HCT116 (cell line): ENCODE measurements at regions not wholly inside any gene's neighbourhood (a gene's known extent, or its start where the extent isn't known, plus 50 kb on each side); places are given as distances from the start of the nearest gene placed in this dataset.

ENCODE experiments used
- ATAC-seq: fragments of 200-7000 bp; cut with Tn5 transposase; 2 replicates; pipeline ENCODE4 v1.9.1; 2020; ENCODE audit warnings: mild to moderate bottlenecking, moderate library complexity
- BruUV-seq: library from RNA; stranded (reverse); fragments of 400-500 nt; replicated peaks from 2 replicates; lab custom pipeline; 2021; lab: Mats Ljungman, UMichigan
- CTCF ChIA-PET: fragments of 300-600 bp; sonication (Branson Sonifier 250); formaldehyde crosslinking; loops from one replicate; lab custom pipeline; 2021; ENCODE audit warnings: antibody characterized with exemption; lab: Charles Lee
- POLR2A ChIA-PET: fragments of 300-600, 350-600 bp; sonication (Branson Sonifier 250); formaldehyde crosslinking; loops from one replicate; lab custom pipeline; 2021; ENCODE audit warnings: antibody characterized with exemption; lab: Charles Lee
- RAD21 ChIA-PET, 2 experiments: fragments of 300-600 bp; sonication (Branson Sonifier 250); formaldehyde crosslinking; loops; one replicate each; lab custom pipeline; 2023; ENCODE audit warnings: low total read pairs in 2 of 2; ENCODE audit not compliant: uncharacterized antibody in 2 of 2, unreplicated experiment in 2 of 2, low non-redundant PET in 1 of 2; lab: Charles Lee
- DNase-seq: peaks from one replicate; pipeline ENCODE4 v3.0.0-alpha.2; 2010; ENCODE audit warnings: low read depth, low spot score
- H2AFZ ChIP-seq: fragments of 200-600 bp; shearing (Covaris generic), sonication (generic); 2 replicates; pipeline ENCODE4 v1.6.1; 2017; ENCODE audit warnings: low read depth, mixed run types, mixed read lengths, antibody characterized with exemption, low read length; ENCODE audit not compliant: poor library complexity, severe bottlenecking
- H3K27ac ChIP-seq: 2 replicates; pipeline ENCODE4 v1.5.1; 2012; ENCODE audit warnings: low read depth, low read length
- H3K27me3 ChIP-seq: fragments of 200-600 bp; sonication (generic); 2 replicates; pipeline ENCODE4 v1.6.1; 2016; ENCODE audit warnings: mixed run types, low read length, mixed read lengths; ENCODE audit not compliant: insufficient read depth
- H3K36me3 ChIP-seq, 2 experiments: fragments of 200-500 bp in 1 of 2; fragments of 200-600 bp in 1 of 2; sonication (Bioruptor generic) in 1 of 2; sonication (generic) in 1 of 2; 2 replicates each; pipeline versions ENCODE4 v1.5.1 to v1.6.1; 2014 to 2016; ENCODE audit warnings: low read length in 2 of 2, inconsistent platforms in 1 of 2, mixed read lengths in 1 of 2, mixed run types in 1 of 2; ENCODE audit not compliant: insufficient read depth in 2 of 2, control insufficient read depth in 1 of 2
- H3K4me1 ChIP-seq, 2 experiments: fragments of 200-600 bp in 1 of 2; sonication (generic) in 1 of 2; 2 replicates each; pipeline versions ENCODE4 v1.5.1 to v1.6.1; 2012 to 2017; ENCODE audit warnings: low read length in 2 of 2, inconsistent platforms in 1 of 2, mild to moderate bottlenecking in 1 of 2, mixed read lengths in 1 of 2, mixed run types in 1 of 2, moderate library complexity in 1 of 2; ENCODE audit not compliant: insufficient read depth in 2 of 2, control insufficient read depth in 1 of 2
- H3K4me2 ChIP-seq: fragments of 200-600 bp; sonication (generic); 2 replicates; pipeline ENCODE4 v1.6.1; 2017; ENCODE audit warnings: mixed run types, low read length, mixed read lengths
- H3K4me3 ChIP-seq, 2 experiments: fragments of 200-600 bp in 1 of 2; sonication (generic) in 1 of 2; replicated peaks in 1 of 2; 2 replicates each; pipeline ENCODE4 v1.5.1; 2011 to 2016; ENCODE audit warnings: low read length in 2 of 2, control low read depth in 1 of 2, low read depth in 1 of 2, mild to moderate bottlenecking in 1 of 2, mixed read lengths in 1 of 2, mixed run types in 1 of 2
- H3K79me2 ChIP-seq: fragments of 200-600 bp; sonication (generic); 2 replicates; pipeline ENCODE4 v1.6.1; 2017; ENCODE audit warnings: mild to moderate bottlenecking, mixed run types, low read length, moderate library complexity, mixed read lengths; ENCODE audit not compliant: insufficient read depth
- H3K9ac ChIP-seq: fragments of 200-600 bp; sonication (generic); 2 replicates; pipeline ENCODE4 v1.6.1; 2016; ENCODE audit warnings: low read length, mixed read lengths
- H3K9me2 ChIP-seq: fragments of 200-600 bp; sonication (generic), shearing (Covaris generic); 2 replicates; pipeline ENCODE4 v1.6.1; 2017; ENCODE audit warnings: mixed run types, mild to moderate bottlenecking, moderate library complexity; ENCODE audit not compliant: insufficient read depth
- H3K9me3 ChIP-seq, 2 experiments: fragments of 200-500 bp in 1 of 2; fragments of 200-600 bp in 1 of 2; sonication (Bioruptor generic) in 1 of 2; sonication (generic) in 1 of 2; 2 replicates each; pipeline ENCODE4 v1.6.1; 2014 to 2017; ENCODE audit warnings: low read length in 2 of 2, mixed read lengths in 2 of 2, inconsistent platforms in 1 of 2, low read depth in 1 of 2, mild to moderate bottlenecking in 1 of 2, mixed run types in 1 of 2, moderate library complexity in 1 of 2; ENCODE audit not compliant: control insufficient read depth in 1 of 2, insufficient read depth in 1 of 2
- H4K20me1 ChIP-seq: fragments of 200-600 bp; sonication (generic), shearing (Covaris generic); 2 replicates; pipeline ENCODE4 v1.6.1; 2017; ENCODE audit warnings: mixed run types, mild to moderate bottlenecking, moderate library complexity; ENCODE audit not compliant: insufficient read depth
- CBX3 ChIP-seq: IDR thresholded peaks from 2 replicates; pipeline ENCODE4 v1.6.1; 2012; ENCODE audit warnings: low read depth
- CEBPB ChIP-seq: IDR thresholded peaks from 2 replicates; pipeline ENCODE4 v1.6.1; 2012; ENCODE audit warnings: low read depth
- CTCF ChIP-seq, 3 experiments: fragments of 200-600 bp in 1 of 3; sonication (generic) in 1 of 3; IDR thresholded peaks in 2 of 3; conservative IDR thresholded peaks in 1 of 3; 2 replicates each; pipeline ENCODE4 v1.5.1; 2012 to 2017; ENCODE audit warnings: low read depth in 2 of 3, low read length in 2 of 3, antibody characterized with exemption in 1 of 3, borderline replicate concordance in 1 of 3, control low read depth in 1 of 3, mild to moderate bottlenecking in 1 of 3, mixed read lengths in 1 of 3, mixed run types in 1 of 3, moderate library complexity in 1 of 3; ENCODE audit not compliant: insufficient read depth in 1 of 3
- EGR1 ChIP-seq: IDR thresholded peaks from 2 replicates; pipeline ENCODE4 v1.6.1; 2012; ENCODE audit warnings: low read depth
- ELF1 ChIP-seq: IDR thresholded peaks from 2 replicates; pipeline ENCODE4 v1.6.1; 2012; ENCODE audit warnings: low read depth, borderline replicate concordance
- EZH2 ChIP-seq: fragments of 200-600 bp; sonication (generic); IDR thresholded peaks from 2 replicates; pipeline ENCODE4 v1.6.1; 2017; ENCODE audit warnings: antibody characterized with exemption, mixed run types
- EZH2phosphoT487 ChIP-seq: fragments of 200-600 bp; IDR thresholded peaks from 2 replicates; pipeline ENCODE4 v1.6.1; 2018; ENCODE audit warnings: antibody characterized with exemption, borderline replicate concordance
- FOSL1 ChIP-seq: IDR thresholded peaks from 2 replicates; pipeline ENCODE4 v1.6.1; 2012; ENCODE audit warnings: low read depth
- JUND ChIP-seq: IDR thresholded peaks from 2 replicates; pipeline ENCODE4 v1.6.1; 2012
- POLR2A ChIP-seq: IDR thresholded peaks from 2 replicates; pipeline ENCODE4 v1.7.0; 2011; ENCODE audit warnings: borderline replicate concordance; ENCODE audit not compliant: insufficient read depth, insufficient read length; ENCODE audit errors: extremely low read depth
- REST ChIP-seq: IDR thresholded peaks from 2 replicates; pipeline ENCODE4 v1.6.1; 2012; ENCODE audit warnings: low read depth
- SIN3A ChIP-seq: IDR thresholded peaks from 2 replicates; pipeline ENCODE4 v1.6.1; 2012; ENCODE audit warnings: low read depth
- SRF ChIP-seq: IDR thresholded peaks from 2 replicates; pipeline ENCODE4 v1.6.1; 2012; ENCODE audit warnings: low read depth
- TCF7L2 ChIP-seq: IDR thresholded peaks from 2 replicates; pipeline ENCODE4 v1.7.0; 2011; ENCODE audit warnings: borderline replicate concordance, inconsistent platforms; ENCODE audit not compliant: insufficient read depth, insufficient read length; ENCODE audit errors: extremely low read depth
- ZBTB33 ChIP-seq: IDR thresholded peaks from 2 replicates; pipeline ENCODE4 v1.6.1; 2011; ENCODE audit warnings: mild to moderate bottlenecking, low read length, moderate library complexity; ENCODE audit not compliant: insufficient replicate concordance; ENCODE audit errors: extremely low read depth
- ZNF274 ChIP-seq: fragments of 200-500 bp; sonication (Bioruptor generic); IDR thresholded peaks from 2 replicates; pipeline ENCODE4 v1.6.1; 2014; ENCODE audit warnings: mild to moderate bottlenecking, low read depth, low read length, inconsistent platforms
- intact Hi-C: fragments of 100-400 bp; cut with micrococcal nuclease; formaldehyde crosslinking; loops from 2 replicates; pipeline ENCODE4 v1.10.0; 2022

- TF ChIP-seq POLR2A (no peak), SIN3A (no peak), ELF1 (no peak)
Observed at GRCh38 chr16:11407047-11407982, 62.1 kb downstream of the RMI2 start (continued).

GRCh38 chr16:11408216-11408615, 63.0 kb downstream of the RMI2 start:
- Histone ChIP-seq H3K4me1 (peaks cover 0 to 10% of the 10 kb centered on the region in 2 experiments; a peak in 2 of 4 replicates), H3K36me3 (no peaks in the 10 kb centered on the region), H3K4me3 (no peak overlapping the region), H3K4me2 (no peak overlapping the region), H3K9me3 (no peaks in the 10 kb centered on the region), H3K79me2 (no peaks in the 10 kb centered on the region), H3K9ac (no peak overlapping the region), H4K20me1 (no peaks in the 10 kb centered on the region), H3K27me3 (no peaks in the 10 kb centered on the region), H3K9me2 (no peaks in the 10 kb centered on the region), H3K27ac (no peak overlapping the region), H2AFZ (no peak overlapping the region)
- POLR2A ChIA-PET: interaction anchor here (1.3 kb wide), 1 partner anchor 232 kb away, joined by 3 read pairs; no protein-coding TSS in a partner anchor
- ATAC-seq: no peak
- no TSS peak for BruUV-seq
- CTCF ChIA-PET: interaction anchor here (0.6 to 2.7 kb wide), 16 partner anchors 9 to 660 kb away, joined by 3 to 18 read pairs (median 7); partner anchors contain the start of gene TXNDC11
- intact Hi-C loops: no loop called here
- RAD21 ChIA-PET: interaction anchor here (0.6 to 1.7 kb wide), 6 partner anchors 94 to 660 kb away, joined by 3 to 6 read pairs (median 4); no protein-coding TSS in a partner anchor
- DNase-seq: no peak
- no peak for TF ChIP-seq EZH2phosphoT487
- no peak for TF ChIP-seq CTCF (IDR thresholded peaks at IDR 0.05 in 2 of 3, conservative IDR thresholded peaks at IDR 0.05 in 1 of 3; ENCODE audit: borderline replicate concordance in 1 of 3, insufficient read depth in 1 of 3, low read depth in 2 of 3, low read length in 2 of 3)
- TF ChIP-seq POLR2A: no peak
- no peak for TF ChIP-seq JUND
- no peak for TF ChIP-seq CEBPB
- TF ChIP-seq ZNF274: no peak
- no peak for TF ChIP-seq SRF
- TF ChIP-seq CBX3: no peak
- TF ChIP-seq REST: no peak
- TF ChIP-seq SIN3A: no peak
- TF ChIP-seq EZH2: no peak
- no peak for TF ChIP-seq EGR1
- no peak for TF ChIP-seq ZBTB33
- TF ChIP-seq TCF7L2: no peak
- no peak for TF ChIP-seq FOSL1
